A549 (cell line): ENCODE measurements at regions not wholly inside any gene's neighbourhood (a gene's known extent, or its start where the extent isn't known, plus 50 kb on each side); places are given as distances from the start of the nearest gene placed in this dataset.

Experiments used
- ATAC-seq, 2 experiments: fragments of 200-7000 bp in 1 of 2; fragments of >200 bp in 1 of 2; cut with Nextera tagmentation in 1 of 2; cut with Tn5 transposase in 1 of 2; 3 replicates each; pipeline versions ENCODE4 v1.8.0 to v1.9.1; 2018 to 2020; ENCODE audit warnings: mild to moderate bottlenecking in 1 of 2, moderate library complexity in 1 of 2
- CTCF ChIA-PET: fragments of 300-600 bp; sonication (Branson Sonifier 250); formaldehyde crosslinking; extraction: SDS; loops from one replicate; lab custom pipeline; 2021; ENCODE audit warnings: antibody characterized with exemption, inconsistent platforms; lab: Yijun Ruan, JAX
- POLR2A ChIA-PET: fragments of 350-600 bp; formaldehyde crosslinking; extraction: SDS; loops from one replicate; lab custom pipeline; 2021; ENCODE audit warnings: antibody characterized with exemption, inconsistent platforms; lab: Yijun Ruan, JAX
- DNase-seq, 2 experiments: peaks; one replicate each; pipeline versions ENCODE4 v3.0.0 to v3.0.0-alpha.2; 2011 to 2016; ENCODE audit warnings: low read depth in 1 of 2, low spot score in 1 of 2
- FAIRE-seq: peaks from 2 replicates; lab custom pipeline; 2011; peaks lifted over from hg19 to GRCh38; lab: Jason Lieb, UNC
- H3K27ac ChIP-seq, 2 experiments: fragments of >200 bp; sonication (Bioruptor Twin); formaldehyde crosslinking; 3 replicates each; pipeline ENCODE4 v1.5.1; 2016 to 2017
- H3K4me1 ChIP-seq: fragments of >200 bp; sonication (Bioruptor Twin); formaldehyde crosslinking; 3 replicates; pipeline ENCODE4 v1.6.1; 2016
- H3K4me2 ChIP-seq: fragments of >200 bp; sonication (Bioruptor Twin); formaldehyde crosslinking; 3 replicates; pipeline ENCODE4 v1.6.1; 2016
- H3K4me3 ChIP-seq: fragments of >200 bp; sonication (Bioruptor Twin); formaldehyde crosslinking; 3 replicates; pipeline ENCODE4 v1.5.1; 2016
- H3K9me3 ChIP-seq: fragments of >200 bp; sonication (Bioruptor Twin); formaldehyde crosslinking; 3 replicates; pipeline ENCODE4 v1.6.1; 2016
- BHLHE40 ChIP-seq: IDR thresholded peaks from 2 replicates; pipeline ENCODE4 v1.6.1; 2012; ENCODE audit warnings: low read depth, low read length, inconsistent platforms
- CEBPB ChIP-seq, 2 experiments: fragments of >200 bp in 1 of 2; sonication (Bioruptor Twin) in 1 of 2; formaldehyde crosslinking in 1 of 2; IDR thresholded peaks; 2 replicates each; pipeline ENCODE4 v1.6.1; 2012 to 2016
- CHD2 ChIP-seq: fragments of 150-350 bp; IDR thresholded peaks from 2 replicates; pipeline ENCODE4 v1.6.1; 2014; ENCODE audit warnings: low read length; ENCODE audit not compliant: partially characterized antibody
- CHD4 ChIP-seq: fragments of 200-600 bp; sonication (generic); IDR thresholded peaks from 2 replicates; pipeline ENCODE4 v1.6.1; 2016; ENCODE audit warnings: antibody characterized with exemption, mild to moderate bottlenecking, borderline replicate concordance
- E2F6 ChIP-seq: IDR thresholded peaks from 2 replicates; pipeline ENCODE4 v1.6.1; 2012; ENCODE audit warnings: low read depth, borderline replicate concordance
- ELK1 ChIP-seq: fragments of 150-350 bp; IDR thresholded peaks from 2 replicates; pipeline ENCODE4 v1.6.1; 2014; ENCODE audit warnings: low read depth, mild to moderate bottlenecking, low read length
- EP300 ChIP-seq, 2 experiments: fragments of >200 bp; sonication (Bioruptor Twin); formaldehyde crosslinking; IDR thresholded peaks; 2 replicates in 1 of 2; 3 replicates in 1 of 2; pipeline ENCODE4 v1.6.1; 2016 to 2017
- FOXS1 ChIP-seq: fragments of 250-450 bp; sonication (Bioruptor Pico); IDR thresholded peaks from 2 replicates; pipeline ENCODE4 v1.5.0; 2020; ENCODE audit warnings: mild to moderate bottlenecking, moderate library complexity
- GATA3 ChIP-seq: IDR thresholded peaks from 2 replicates; pipeline ENCODE4 v1.6.1; 2012; ENCODE audit warnings: borderline replicate concordance
- HDAC2 ChIP-seq: fragments of 200-600 bp; sonication (generic); IDR thresholded peaks from 2 replicates; pipeline ENCODE4 v1.6.1; 2016
- HES2 ChIP-seq: fragments of >200 bp; sonication (Bioruptor Twin); formaldehyde crosslinking; IDR thresholded peaks from 2 replicates; pipeline ENCODE4 v1.6.1; 2016
- HOXA7 ChIP-seq: fragments of 250-450 bp; sonication (Bioruptor Pico); IDR thresholded peaks from 2 replicates; pipeline ENCODE4 v1.5.0; 2020; ENCODE audit warnings: mild to moderate bottlenecking, moderate library complexity
- HOXB5 ChIP-seq: fragments of 250-450 bp; sonication (Bioruptor Pico); IDR thresholded peaks from 2 replicates; pipeline ENCODE4 v1.5.0; 2020; ENCODE audit warnings: mild to moderate bottlenecking, moderate library complexity
- JUNB ChIP-seq: fragments of >200 bp; sonication (Bioruptor Twin); formaldehyde crosslinking; IDR thresholded peaks from 2 replicates; pipeline ENCODE4 v1.6.1; 2016
- MAFK ChIP-seq: fragments of 450-650 bp; IDR thresholded peaks from 2 replicates; pipeline ENCODE4 v1.6.1; 2014; ENCODE audit not compliant: partially characterized antibody
- MAX ChIP-seq: IDR thresholded peaks from 2 replicates; pipeline ENCODE4 v1.6.1; 2012
- NFE2L2 ChIP-seq: fragments of 150-350 bp; conservative IDR thresholded peaks from 2 replicates; pipeline ENCODE4 v1.6.1; 2014; ENCODE audit warnings: low read length
- NPAS2 ChIP-seq: fragments of 250-450 bp; sonication (Bioruptor Pico); IDR thresholded peaks from 2 replicates; pipeline ENCODE4 v1.8.0; 2022; ENCODE audit warnings: mild to moderate bottlenecking, moderate library complexity, borderline replicate concordance
- NR3C1 ChIP-seq: fragments of >200 bp; sonication (Bioruptor Twin); formaldehyde crosslinking; IDR thresholded peaks from 3 replicates; pipeline ENCODE4 v1.6.1; 2017
- PBX3 ChIP-seq: IDR thresholded peaks from 2 replicates; pipeline ENCODE4 v1.6.1; 2012
- SMC3 ChIP-seq: fragments of >200 bp; sonication (Bioruptor Twin); formaldehyde crosslinking; IDR thresholded peaks from 3 replicates; pipeline ENCODE4 v1.6.1; 2018; ENCODE audit warnings: inconsistent platforms
- ZNF302 ChIP-seq: fragments of 250-450 bp; sonication (Bioruptor Pico); IDR thresholded peaks from 2 replicates; pipeline ENCODE4 v1.9.0; 2021; ENCODE audit warnings: inconsistent platforms, mild to moderate bottlenecking, moderate library complexity
- ZSCAN20 ChIP-seq: fragments of 250-450 bp; sonication (Bioruptor Pico); IDR thresholded peaks from 2 replicates; pipeline ENCODE4 v1.8.0; 2022; ENCODE audit warnings: mild to moderate bottlenecking, moderate library complexity
- WGBS: methylation state at CpG from one replicate; pipeline ENCODE4 v1.1.6; 2017; ENCODE audit errors: missing lambda C conversion rate; 5-methylcytosine and 5-hydroxymethylcytosine counted together

- no peaks in the 10 kb centered on the region for H3K4me1 ChIP-seq
- ATAC-seq, result no peak
- no peak for DNase-seq
- no peak for FAIRE-seq
- no peak overlapping the region for H3K4me3 ChIP-seq
- WGBS, result 22% methylated on average over 4 of the region's 4 CpGs
- no peak overlapping the region for H3K27ac ChIP-seq
- CTCF ChIA-PET, result no interaction called here
- no peak overlapping the region for H3K4me2 ChIP-seq
- TF ChIP-seq JUNB (no peak), PBX3 (no peak), HOXB5 (CRISPR knock-in tag) (no peak), FOXS1 (CRISPR knock-in tag) (no peak), MAFK (peak; percentile 73), HES2 (no peak)
- POLR2A ChIA-PET, result no interaction called here
- H3K9me3 ChIP-seq, result no peaks in the 10 kb centered on the region
These were observed 142.9 kb upstream of the ADAMTS9 start for GRCh38 chr3:64830681-64831080.

GRCh38 chr3:64829331-64829730, 141.5 kb upstream of the ADAMTS9 start:
- CTCF ChIA-PET, result no interaction called here
- DNase-seq (no peak), FAIRE-seq (no peak), ATAC-seq (no peak)
- no peak overlapping the region for H3K27ac ChIP-seq
- no peaks in the 10 kb centered on the region for H3K9me3 ChIP-seq
- no peak overlapping the region for H3K4me2 ChIP-seq
- H3K4me3 ChIP-seq, result no peak overlapping the region
- POLR2A ChIA-PET, result no interaction called here
- no peaks in the 10 kb centered on the region for H3K4me1 ChIP-seq
- 10% methylated on average over 3 of the region's 3 CpGs for WGBS
- TF ChIP-seq BHLHE40 (no peak), MAX (no peak), HDAC2 (no peak), CHD4 (no peak), SMC3 (no peak), GATA3 (no peak), ELK1 (no peak), NPAS2 (CRISPR knock-in tag) (no peak), MAFK (no peak)

GRCh38 chr3:64828276-64828675, 140.5 kb upstream of the ADAMTS9 start:
- no peak for DNase-seq
- ChIA-PET CTCF (no interaction called here), POLR2A (no interaction called here)
- no peak for TF ChIP-seq EP300 (IDR thresholded peaks at IDR 0.05)
- TF ChIP-seq HOXA7 (CRISPR knock-in tag), result no peak
- no peak for TF ChIP-seq E2F6
- no peak for TF ChIP-seq CHD2
- TF ChIP-seq ZSCAN20 (CRISPR knock-in tag), result no peak
- no peak for TF ChIP-seq ZNF302 (CRISPR knock-in tag)
- TF ChIP-seq CEBPB (IDR thresholded peaks at IDR 0.05), result no peak
- no peak for TF ChIP-seq PBX3
- no peak for TF ChIP-seq JUNB
- TF ChIP-seq NFE2L2, result no peak
- no peak for TF ChIP-seq NR3C1
- no peak overlapping the region for H3K4me2 ChIP-seq
- no peaks in the 10 kb centered on the region for H3K9me3 ChIP-seq
- no peak for ATAC-seq
- H3K27ac ChIP-seq, result no peak overlapping the region
- H3K4me1 ChIP-seq, result no peaks in the 10 kb centered on the region
- FAIRE-seq, result no peak
- no peak overlapping the region for H3K4me3 ChIP-seq
